B cell (primary cell): ENCODE measurements at regions not wholly inside any gene's neighbourhood (a gene's known extent, or its start where the extent isn't known, plus 50 kb on each side); places are given as distances from the start of the nearest gene placed in this dataset.

Source experiments
- ATAC-seq: fragments of 200-7000 bp; cut with Tn5 transposase; one replicate; pipeline ENCODE4 v1.10.0; 2021; ENCODE audit warnings: low read depth, mild to moderate bottlenecking, moderate number of reproducible peaks, moderate library complexity
- CTCF ChIA-PET: fragments of 350-600 bp; sonication (Branson Sonifier 250); formaldehyde crosslinking; loops from one replicate; lab custom pipeline; 2021; ENCODE audit warnings: antibody characterized with exemption, inconsistent platforms; lab: Charles Lee
- POLR2A ChIA-PET: fragments of 350-600 bp; sonication (Branson Sonifier 250); formaldehyde crosslinking; loops from one replicate; lab custom pipeline; 2021; ENCODE audit warnings: antibody characterized with exemption; lab: Charles Lee
- DNase-seq: peaks from one replicate; pipeline ENCODE4 v3.0.0; 2013
- H2AFZ ChIP-seq: 2 replicates; pipeline ENCODE4 v1.6.1; 2012; ENCODE audit warnings: mild to moderate bottlenecking, low read depth, low read length; ENCODE audit not compliant: insufficient read depth, poor library complexity, severe bottlenecking
- H3K27ac ChIP-seq, 2 donors: 1 replicate in 1 of 2; 2 replicates in 1 of 2; pipeline ENCODE4 v1.5.1; 2012 to 2013; ENCODE audit warnings: low read length in 2 of 2, mild to moderate bottlenecking in 2 of 2, moderate library complexity in 1 of 2
- H3K27me3 ChIP-seq, 4 experiments: fragments of 200-600 bp in 1 of 4; sonication (generic) in 1 of 4; replicated peaks in 1 of 4; 1 replicate in 2 of 4; 2 replicates in 2 of 4; pipeline versions ENCODE4 v1.6.1 to v1.7.0; 2013 to 2016; ENCODE audit warnings: low read length in 3 of 4, mild to moderate bottlenecking in 2 of 4, mixed read lengths in 1 of 4, moderate library complexity in 1 of 4; ENCODE audit not compliant: insufficient read depth in 4 of 4, control insufficient read depth in 3 of 4; ENCODE audit errors: control extremely low read depth in 1 of 4
- H3K36me3 ChIP-seq, 2 experiments: replicated peaks in 1 of 2; 1 replicate in 1 of 2; 2 replicates in 1 of 2; pipeline versions ENCODE4 v1.6.1 to v1.7.1; 2013; ENCODE audit warnings: low read length in 1 of 2; ENCODE audit not compliant: insufficient read depth in 2 of 2, control insufficient read depth in 1 of 2; ENCODE audit errors: control extremely low read depth in 1 of 2, extremely low read depth in 1 of 2
- H3K4me1 ChIP-seq, 2 donors: fragments of 200-600 bp in 1 of 2; sonication (generic) in 1 of 2; 1 replicate in 1 of 2; 2 replicates in 1 of 2; pipeline versions ENCODE4 v1.5.1 to v1.6.1; 2013 to 2017; ENCODE audit warnings: low read length in 2 of 2; ENCODE audit not compliant: control insufficient read depth in 2 of 2, insufficient read depth in 2 of 2
- H3K4me2 ChIP-seq: replicated peaks from 2 replicates; pipeline ENCODE3; 2012; ENCODE audit warnings: mild to moderate bottlenecking, low read depth, low read length; ENCODE audit not compliant: poor library complexity, severe bottlenecking
- H3K4me3 ChIP-seq, 5 experiments: fragments of 200-600 bp in 1 of 5; sonication (generic) in 1 of 5; 1 replicate in 3 of 5; 2 replicates in 2 of 5; pipeline versions ENCODE4 v1.5.1 to v1.7.0; 2011 to 2016; ENCODE audit warnings: low read length in 4 of 5, mild to moderate bottlenecking in 4 of 5, low read depth in 2 of 5, control low read depth in 1 of 5, moderate library complexity in 1 of 5; ENCODE audit not compliant: insufficient read depth in 1 of 5; ENCODE audit errors: control extremely low read depth in 1 of 5, extremely low read depth in 1 of 5
- H3K79me2 ChIP-seq: fragments of 200-600 bp; sonication (generic); one replicate; pipeline ENCODE4 v1.6.0; 2016; ENCODE audit warnings: low read length; ENCODE audit not compliant: control insufficient read depth, insufficient read depth
- H3K9ac ChIP-seq: fragments of 200-600 bp; sonication (generic); 2 replicates; pipeline ENCODE4 v1.6.1; 2017; ENCODE audit warnings: mild to moderate bottlenecking, low read length, moderate library complexity
- H3K9me3 ChIP-seq, 3 donors: one replicate each; pipeline versions ENCODE4 v1.6.1 to v1.7.1; 2013; ENCODE audit warnings: low read length in 2 of 3; ENCODE audit not compliant: control insufficient read depth in 2 of 3, insufficient read depth in 1 of 3; ENCODE audit errors: control extremely low read depth in 1 of 3
- H4K20me1 ChIP-seq: 2 replicates; pipeline ENCODE4 v1.6.0; 2012; ENCODE audit warnings: mild to moderate bottlenecking, low read length; ENCODE audit not compliant: insufficient read depth, control insufficient read depth, poor library complexity, severe bottlenecking
- H3K27ac Mint-ChIP-seq: one replicate; pipeline ENCODE4 v1.8.0; 2021; ENCODE audit warnings: mixed read lengths
- H3K27me3 Mint-ChIP-seq: one replicate; pipeline ENCODE4 v1.8.0; 2021; ENCODE audit warnings: mixed read lengths
- H3K4me1 Mint-ChIP-seq: one replicate; pipeline ENCODE4 v1.8.0; 2021; ENCODE audit warnings: mixed read lengths
- H3K4me3 Mint-ChIP-seq: one replicate; pipeline ENCODE4 v1.8.0; 2021; ENCODE audit warnings: mixed read lengths
- H3K9me3 Mint-ChIP-seq: one replicate; pipeline ENCODE4 v1.8.0; 2022; ENCODE audit warnings: mixed read lengths; ENCODE audit not compliant: insufficient read depth
- CTCF ChIP-seq: fragments of 200-600 bp; IDR thresholded peaks from one replicate; pipeline ENCODE4 v1.8.0; 2022; ENCODE audit warnings: antibody characterized with exemption, mild to moderate bottlenecking
- EZH2 ChIP-seq: IDR thresholded peaks from 2 replicates; pipeline ENCODE4 v1.6.1; 2012; ENCODE audit warnings: borderline replicate concordance, low read depth, mild to moderate bottlenecking, moderate library complexity, low read length; ENCODE audit not compliant: insufficient read depth, poor library complexity, severe bottlenecking
- WGBS: methylation state at CpG from one replicate; pipeline ENCODE4 v1.1.5; 2013; ENCODE audit warnings: missing lambda C conversion rate; ENCODE audit not compliant: insufficient coverage; 5-methylcytosine and 5-hydroxymethylcytosine counted together
- intact Hi-C: fragments of 100-400 bp; cut with micrococcal nuclease; formaldehyde crosslinking; loops from one replicate; pipeline ENCODE4 v1.10.0; 2022

GRCh38 chr13:44267980-44268379, 105.6 kb upstream of the SERP2 start:
- H3K4me3 Mint-ChIP-seq = no peak overlapping the region
- 94% methylated on average over 2 of the region's 4 CpGs for WGBS
- CTCF ChIA-PET = no interaction called here
- Histone ChIP-seq H3K9me3 (no peaks in the 10 kb centered on the region), H3K4me3 (no peak overlapping the region), H3K4me1 (no peaks in the 10 kb centered on the region), H3K27ac (no peak overlapping the region), H3K36me3 (no peaks in the 10 kb centered on the region), H2AFZ (no peak overlapping the region), H3K27me3 (peaks cover 0 to 18% (median 0%) of the 10 kb centered on the region in 4 experiments), H3K79me2 (no peaks in the 10 kb centered on the region), H4K20me1 (no peaks in the 10 kb centered on the region), H3K9ac (no peak overlapping the region), H3K4me2 (no peak overlapping the region)
- intact Hi-C loops = no loop called here
- TF ChIP-seq EZH2 (no peak), CTCF (no peak)
- no peak for DNase-seq
- no peak for ATAC-seq
- H3K27me3 Mint-ChIP-seq = peaks cover 5% of the 10 kb centered on the region
- no peaks in the 10 kb centered on the region for H3K4me1 Mint-ChIP-seq
- no peak overlapping the region for H3K27ac Mint-ChIP-seq
- no peaks in the 10 kb centered on the region for H3K9me3 Mint-ChIP-seq
- POLR2A ChIA-PET = no interaction called here

GRCh38 chr13:44268980-44269379, 104.6 kb upstream of the SERP2 start:
- no peak overlapping the region for H3K27ac ChIP-seq

More at GRCh38 chr13:44268980-44269379, 104.6 kb upstream of the SERP2 start:
- no peak for TF ChIP-seq EZH2
- TF ChIP-seq CTCF = no peak
- ChIA-PET POLR2A (no interaction called here), CTCF (interaction anchor here (0.6 kb wide), 1 partner anchor 127 kb away, joined by 5 read pairs; no protein-coding TSS in a partner anchor)
- peaks cover 7% of the 10 kb centered on the region for H3K4me1 Mint-ChIP-seq
- no peak for DNase-seq
- Histone ChIP-seq H3K9me3 (no peaks in the 10 kb centered on the region), H3K4me3 (no peak overlapping the region), H3K4me2 (no peak overlapping the region), H3K36me3 (no peaks in the 10 kb centered on the region), H3K79me2 (no peaks in the 10 kb centered on the region), H4K20me1 (no peaks in the 10 kb centered on the region), H3K27me3 (peaks cover 0 to 18% (median 0%) of the 10 kb centered on the region in 4 experiments), H3K9ac (no peak overlapping the region), H2AFZ (no peak overlapping the region), H3K4me1 (peaks cover 3 to 6% of the 10 kb centered on the region in 2 donors)
- H3K9me3 Mint-ChIP-seq = no peaks in the 10 kb centered on the region
- H3K27me3 Mint-ChIP-seq = peaks cover 5% of the 10 kb centered on the region
- no peak overlapping the region for H3K4me3 Mint-ChIP-seq
- intact Hi-C loops = no loop called here
- H3K27ac Mint-ChIP-seq = no peak overlapping the region
- ATAC-seq = no peak
